Motor neuron (in vitro differentiated cells): ENCODE measurements at regions not wholly inside any gene's neighbourhood (a gene's known extent, or its start where the extent isn't known, plus 50 kb on each side); places are given as distances from the start of the nearest gene placed in this dataset.

ENCODE experiments used
- ATAC-seq, 8 experiments: fragments of 200-7000 bp; cut with Tn5 transposase; replicated peaks in 6 of 8; 2 replicates each; pipeline ENCODE4 v1.8.0; 2021; ENCODE audit warnings: mild to moderate bottlenecking in 8 of 8, moderate library complexity in 8 of 8
- H3K27ac ChIP-seq, 2 donors: fragments of 250-450 bp; sonication (Bioruptor Pico); 2 replicates each; pipeline ENCODE4 v1.9.0; 2021; ENCODE audit warnings: antibody characterized with exemption in 2 of 2, mild to moderate bottlenecking in 2 of 2, moderate library complexity in 1 of 2
- H3K4me1 ChIP-seq, 2 donors: fragments of 250-450 bp; sonication (Bioruptor Pico); replicated peaks in 1 of 2; 2 replicates each; pipeline ENCODE4 v1.6.1; 2021; ENCODE audit warnings: antibody characterized with exemption in 2 of 2, mild to moderate bottlenecking in 2 of 2, moderate library complexity in 1 of 2
- H3K4me3 ChIP-seq, 5 donors: fragments of 250-450 bp; sonication (Bioruptor Pico); 2 replicates each; pipeline ENCODE4 v1.9.0; 2021; ENCODE audit warnings: antibody characterized with exemption in 5 of 5, mild to moderate bottlenecking in 5 of 5, moderate library complexity in 4 of 5
- WGBS, 10 experiments: fragments of 450-650 bp; shearing (Covaris generic); methylation state at CpG; one replicate each; pipeline ENCODE4 v1.0.0; 2022; 5-methylcytosine and 5-hydroxymethylcytosine counted together
- in situ Hi-C, 9 experiments: fragments of 400-800 bp; cut with MboI; loops; one replicate each; pipeline ENCODE4 v1.15.0; 2021; ENCODE audit warnings: low sequenced_read_pairs in 9 of 9, low pct_unique_long_range_greater_than_20kb in 2 of 9; ENCODE audit not compliant: unreplicated experiment in 9 of 9

DNA sequence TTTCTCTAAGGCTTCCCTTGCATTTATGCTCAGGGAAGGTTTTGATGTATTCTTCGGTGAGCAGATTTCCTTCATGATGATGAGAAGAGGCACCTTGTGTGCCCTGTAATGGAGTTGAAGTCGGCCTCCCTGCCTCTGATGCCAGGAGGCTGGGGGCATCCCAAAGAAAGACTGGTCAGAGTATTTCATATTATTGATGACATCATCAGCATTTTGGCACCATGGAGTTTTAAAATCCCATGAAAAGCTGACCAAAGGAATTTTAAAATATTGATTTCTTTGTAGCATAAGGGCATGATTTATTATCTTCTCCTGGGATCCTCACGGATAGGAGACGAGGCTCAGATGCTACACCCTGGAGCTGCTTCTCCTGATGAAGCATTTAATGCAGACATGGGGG is 231.2 kb upstream of the IRX1 start:
- 17 to 80% (median 57%) methylated on average over 1 to 4 of the region's 4 CpGs; no CpG with 5 or more reads in 1 of the 10 experiments for WGBS, 10 experiments
- no peak for ATAC-seq
- in situ Hi-C loops = no loop called here
- H3K4me3 ChIP-seq = no peak overlapping the region
- H3K27ac ChIP-seq = no peak overlapping the region
- peaks cover 0 to 11% of the 10 kb centered on the region in 2 donors for H3K4me1 ChIP-seq

DNA sequence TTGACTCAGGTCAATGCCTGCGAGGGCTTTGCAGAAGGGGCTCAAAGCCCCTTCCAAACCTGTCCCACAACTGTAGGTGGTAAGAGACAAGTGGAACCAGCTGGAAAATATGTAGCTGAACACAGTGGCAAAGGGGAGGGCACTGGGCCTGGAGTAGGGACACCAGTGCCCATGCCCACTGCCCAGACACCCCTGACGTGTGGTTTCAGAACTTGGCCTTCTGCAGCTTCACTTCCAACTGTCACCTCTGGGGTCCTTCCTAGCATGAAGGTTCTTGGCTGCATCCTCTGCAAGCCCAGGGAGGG is 233.1 kb upstream of the IRX1 start:
- no peak for ATAC-seq
- no peak overlapping the region for H3K4me3 ChIP-seq
- peaks cover 0 to 15% of the 10 kb centered on the region in 2 donors for H3K4me1 ChIP-seq
- WGBS, 10 experiments = 60 to 100% (median 90%) methylated on average over 1 to 2 of the region's 2 CpGs; no CpG with 5 or more reads in 6 of the 10 experiments
- no peak overlapping the region for H3K27ac ChIP-seq
- in situ Hi-C loops = no loop called here

DNA sequence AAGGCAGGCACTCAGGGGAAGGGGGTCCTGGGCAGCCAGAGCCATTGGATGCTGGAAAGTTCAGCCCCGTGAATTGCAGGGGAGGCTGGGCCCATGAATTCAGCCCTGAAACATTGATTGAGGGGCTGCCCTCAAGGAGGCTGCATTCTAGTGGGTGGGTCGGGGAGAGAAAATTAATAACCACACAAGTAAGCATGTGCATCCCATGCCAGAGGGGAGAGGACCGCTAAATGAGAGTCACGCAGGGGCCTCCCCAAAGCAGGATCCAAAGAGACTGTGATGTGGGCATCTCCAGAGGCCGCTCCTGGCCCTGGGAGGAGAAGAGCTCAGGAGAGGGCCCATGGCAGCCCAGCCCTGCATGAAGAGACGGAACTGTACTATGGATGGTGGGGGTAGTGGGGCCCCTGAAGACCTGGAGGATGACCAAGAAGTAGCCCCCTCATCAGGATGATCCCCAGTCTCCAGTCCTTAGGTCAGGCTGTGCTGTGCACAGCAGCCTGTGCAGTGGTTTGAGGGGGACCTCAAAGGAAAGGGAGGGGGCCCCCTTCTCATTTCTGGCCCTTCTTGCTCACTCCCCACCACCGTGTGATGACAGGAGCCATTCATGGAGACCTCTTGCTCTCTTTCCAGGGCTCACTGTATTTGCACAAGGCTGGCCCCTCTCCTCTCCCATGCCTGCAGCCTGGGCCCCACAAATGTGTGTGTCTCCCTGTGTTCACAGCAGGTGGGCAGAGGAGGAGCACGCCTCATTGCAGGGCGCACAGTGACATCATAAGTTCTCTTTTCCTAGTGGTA is 233.6 kb upstream of the IRX1 start:
- Histone ChIP-seq H3K27ac (no peak overlapping the region), H3K4me1 (peaks cover 0 to 20% of the 10 kb centered on the region in 2 donors), H3K4me3 (no peak overlapping the region)
- ATAC-seq = no peak
- 12 to 97% (median 76%) methylated on average over 1 to 6 of the region's 9 CpGs; no CpG with 5 or more reads in 4 of the 10 experiments for WGBS, 10 experiments
- in situ Hi-C loops = no loop called here

DNA sequence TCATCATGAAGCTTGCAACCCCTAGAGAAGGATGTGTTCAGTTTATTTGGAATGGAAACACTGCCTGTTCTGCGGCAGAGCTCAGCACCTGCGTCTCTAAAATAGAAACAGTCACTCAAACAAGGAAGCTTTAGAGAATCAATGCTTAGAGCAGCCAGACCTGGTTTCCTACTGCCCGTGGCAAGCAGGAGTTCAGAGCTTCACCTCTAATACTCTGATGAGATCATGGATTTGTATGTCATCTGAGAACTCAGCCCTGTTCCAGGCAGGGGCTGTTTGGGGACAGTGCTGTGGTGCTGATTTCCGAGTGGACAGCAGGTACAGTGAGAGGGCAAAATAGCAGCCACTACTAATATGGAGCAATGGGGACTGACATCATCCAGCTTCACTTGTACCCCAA is 236.0 kb upstream of the IRX1 start:
- 33 to 100% (median 60%) methylated on average over 1 to 4 of the region's 4 CpGs; no CpG with 5 or more reads in 5 of the 10 experiments for WGBS, 10 experiments
- Histone ChIP-seq H3K4me1 (peaks cover 0 to 28% of the 10 kb centered on the region in 2 donors), H3K4me3 (no peak overlapping the region), H3K27ac (no peak overlapping the region)
- ATAC-seq = peak in 4 of 8 experiments; percentile 50 to 79 (median 54)
- in situ Hi-C loops = no loop called here

DNA sequence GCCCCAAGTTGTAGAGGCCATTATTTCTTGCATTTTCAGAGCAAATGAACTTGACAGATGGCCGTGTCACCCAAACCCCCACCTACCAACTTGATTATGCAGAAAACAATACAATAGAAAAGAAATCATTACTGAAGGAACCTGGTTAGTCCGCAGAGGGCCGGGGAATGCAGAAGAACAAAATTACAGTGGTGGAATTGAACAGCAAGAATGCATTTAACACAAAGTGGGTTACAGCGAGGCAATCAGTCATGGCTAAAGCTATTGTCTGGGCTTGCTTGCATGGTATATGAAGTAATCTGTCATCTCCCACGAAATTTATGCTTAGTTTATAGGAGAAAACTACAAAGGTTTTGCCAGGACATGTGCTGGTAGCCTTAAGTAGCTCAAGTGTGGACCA is 238.3 kb upstream of the IRX1 start:
- 6 to 87% (median 34%) methylated on average over 1 to 5 of the region's 5 CpGs for WGBS, 10 experiments
- ATAC-seq = peak in 5 of 8 experiments; percentile 44 to 89 (median 72)

DNA sequence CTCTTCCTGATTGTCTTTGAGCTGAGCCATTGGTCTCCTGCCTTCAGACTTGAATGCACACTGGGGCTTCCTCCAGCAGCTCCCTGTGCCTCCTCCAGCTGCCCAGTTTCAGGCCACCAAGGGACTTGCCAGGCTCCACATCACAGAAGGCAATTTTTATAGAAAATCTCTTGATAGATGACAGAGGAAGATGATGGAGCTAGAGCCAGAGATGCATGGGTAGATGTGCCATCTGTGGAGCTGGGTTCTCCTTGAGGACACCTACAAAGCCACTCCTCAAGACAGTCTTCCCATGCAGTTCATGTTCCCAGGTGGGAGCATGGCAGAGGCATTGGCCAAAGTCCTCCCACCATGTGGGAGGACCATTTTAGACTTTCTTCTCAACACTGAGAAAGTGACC is 239.6 kb upstream of the IRX1 start:
- no peak overlapping the region for H3K4me3 ChIP-seq
- in situ Hi-C loops = no loop called here
- no peak overlapping the region for H3K27ac ChIP-seq
- no peak for ATAC-seq
- peaks cover 0 to 21% of the 10 kb centered on the region in 2 donors for H3K4me1 ChIP-seq

More for the DNA sequence above, 238.3 kb upstream of the IRX1 start:
- in situ Hi-C loops = no loop called here
- no peak overlapping the region for H3K4me3 ChIP-seq
- H3K4me1 ChIP-seq = peaks cover 0 to 21% of the 10 kb centered on the region in 2 donors
- H3K27ac ChIP-seq = no peak overlapping the region

DNA sequence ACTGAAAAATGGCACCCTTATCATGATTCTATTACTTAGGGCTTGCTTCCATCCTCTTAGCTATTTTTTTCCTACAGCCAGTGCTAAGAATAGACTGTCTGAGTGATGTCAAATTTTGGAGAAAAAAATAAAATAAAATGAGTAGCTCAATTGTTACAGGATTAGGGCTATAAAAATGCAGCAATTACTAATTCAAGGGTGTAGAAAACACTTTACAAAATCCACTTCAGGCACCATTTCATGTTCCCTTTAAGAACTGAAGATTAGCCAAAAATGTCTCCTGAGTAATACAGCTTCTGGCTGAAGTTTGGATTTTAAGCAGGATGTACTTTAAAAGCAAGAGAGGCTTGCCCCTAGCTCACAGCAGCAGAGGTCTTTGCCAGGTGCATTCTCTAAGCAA is 240.5 kb upstream of the IRX1 start:
- no peak for ATAC-seq
- Histone ChIP-seq H3K27ac (no peak overlapping the region), H3K4me1 (peaks cover 0 to 21% of the 10 kb centered on the region in 2 donors), H3K4me3 (no peak overlapping the region)
- in situ Hi-C loops = no loop called here

DNA sequence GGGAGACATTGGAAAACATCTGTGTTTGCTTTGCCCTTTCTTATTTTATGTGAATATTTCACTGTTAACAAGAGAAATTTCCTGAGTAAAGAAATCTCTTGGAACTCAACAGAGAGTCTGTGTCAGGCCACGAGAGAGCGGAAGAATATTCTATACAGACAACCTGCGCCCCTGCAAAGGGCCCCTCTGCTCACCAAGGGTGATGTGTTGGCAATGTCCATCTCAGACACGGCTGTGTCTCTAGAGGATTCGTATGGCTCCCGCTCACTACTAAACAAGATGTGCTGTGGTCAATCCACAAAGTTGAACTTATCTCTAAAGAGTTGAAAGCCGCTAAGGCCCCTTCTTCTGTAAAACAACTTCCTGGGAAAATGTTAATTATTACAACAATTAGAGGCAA is 241.0 kb upstream of the IRX1 start:
- WGBS, 10 experiments = 0 to 95% (median 76%) methylated on average over 1 to 7 of the region's 7 CpGs; no CpG with 5 or more reads in 2 of the 10 experiments
- Histone ChIP-seq H3K4me1 (peaks cover 0 to 21% of the 10 kb centered on the region in 2 donors), H3K4me3 (no peak overlapping the region), H3K27ac (no peak overlapping the region)
- peak in 2 of 8 experiments; percentile 38 to 73 for ATAC-seq
- in situ Hi-C loops = no loop called here

DNA sequence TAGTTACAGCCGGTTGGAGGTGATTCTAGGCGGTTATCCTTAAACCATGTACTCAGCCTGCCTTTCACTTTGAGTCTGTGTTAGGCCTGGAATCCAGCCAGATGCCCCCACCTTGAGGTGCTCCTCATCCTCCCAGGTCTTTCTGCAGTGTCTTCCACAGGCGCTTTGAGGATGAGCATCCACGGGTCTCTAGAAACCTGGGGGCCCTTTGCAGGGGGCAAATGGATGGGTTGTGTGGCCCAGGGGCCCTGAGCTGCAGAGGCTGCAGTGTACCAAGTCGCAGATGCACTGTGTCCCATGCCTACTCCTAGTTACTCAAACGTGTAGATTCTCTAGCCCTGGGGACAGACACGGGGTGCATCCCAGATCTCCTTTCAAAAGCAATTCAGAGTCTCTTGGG is 242.1 kb upstream of the IRX1 start:
- Histone ChIP-seq H3K4me1 (peaks cover 0 to 21% of the 10 kb centered on the region in 2 donors), H3K4me3 (no peak overlapping the region), H3K27ac (no peak overlapping the region)
- no peak for ATAC-seq
- in situ Hi-C loops = no loop called here
- 0 to 100% (median 70%) methylated on average over 1 to 5 of the region's 7 CpGs; no CpG with 5 or more reads in 1 of the 10 experiments for WGBS, 10 experiments

DNA sequence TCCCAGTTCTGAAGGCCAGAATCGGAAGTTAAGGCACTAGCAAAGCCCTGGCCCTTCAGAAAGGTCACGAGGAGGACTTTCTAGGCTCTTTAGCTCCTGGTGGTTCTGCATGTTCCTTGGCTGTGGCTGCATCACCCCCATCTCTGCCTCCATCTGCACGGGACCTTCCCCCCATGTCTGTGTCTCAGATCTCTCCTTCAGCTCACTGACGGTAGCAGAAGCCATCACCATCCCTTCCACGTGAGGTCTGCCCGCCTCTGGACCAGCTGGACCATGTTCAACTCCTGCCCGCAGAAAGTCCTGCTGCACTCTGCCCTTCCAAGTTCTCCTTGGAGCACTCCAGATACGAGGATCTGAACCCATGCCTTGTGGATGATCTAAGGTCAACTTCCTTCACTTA is 242.9 kb upstream of the IRX1 start:
- 13 to 100% (median 53%) methylated on average over 2 to 7 of the region's 8 CpGs; no CpG with 5 or more reads in 3 of the 10 experiments for WGBS, 10 experiments
- in situ Hi-C loops = no loop called here
- no peak for ATAC-seq
- Histone ChIP-seq H3K27ac (no peak overlapping the region), H3K4me1 (peaks cover 0 to 19% of the 10 kb centered on the region in 2 donors), H3K4me3 (no peak overlapping the region)

DNA sequence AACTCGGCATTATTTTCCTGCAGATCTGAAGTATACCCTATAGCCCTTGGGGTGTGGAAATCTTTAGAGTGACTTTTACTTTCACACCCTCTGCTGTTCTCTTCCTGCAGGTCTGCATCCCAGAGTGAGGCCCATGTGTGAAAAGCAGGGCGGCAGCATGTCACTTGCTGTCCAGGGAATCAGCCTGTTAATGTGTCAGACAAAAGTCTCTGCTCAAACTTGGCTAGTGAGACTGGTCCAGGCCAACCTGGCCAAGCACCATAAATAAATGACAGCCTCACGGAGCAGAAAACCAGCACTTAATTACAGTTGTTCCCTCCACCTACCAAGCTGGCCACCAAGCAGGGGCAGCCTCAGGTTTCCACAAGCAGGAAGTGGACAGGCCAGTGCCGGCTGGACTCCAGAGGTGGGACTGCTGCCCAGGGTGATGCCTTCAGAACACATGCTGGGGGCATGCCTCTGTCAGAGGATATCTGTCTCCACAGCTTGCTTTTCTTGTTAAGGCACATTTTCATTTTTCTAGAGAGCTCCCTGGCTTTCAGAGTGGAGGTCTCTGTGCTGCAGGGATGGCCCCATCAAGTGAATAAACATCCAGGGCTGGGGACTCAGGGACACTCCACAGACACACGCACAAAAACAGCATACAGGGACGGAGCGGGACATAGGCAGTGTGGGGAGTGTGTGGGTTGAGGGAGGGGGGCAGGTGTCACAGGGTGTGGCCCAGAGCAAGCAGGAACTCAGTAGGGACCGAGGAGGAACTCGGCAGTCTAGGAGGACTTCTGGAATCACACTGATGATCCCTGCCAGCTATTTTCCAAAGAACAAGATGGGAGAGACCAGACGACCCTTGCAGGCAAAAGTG is 243.8 kb upstream of the IRX1 start:
- in situ Hi-C loops = no loop called here
- no peak overlapping the region for H3K27ac ChIP-seq
- no peak for ATAC-seq
- WGBS, 10 experiments = 0 to 100% (median 66%) methylated on average over 1 to 7 of the region's 10 CpGs
- no peak overlapping the region for H3K4me3 ChIP-seq
- peaks cover 0 to 10% of the 10 kb centered on the region in 2 donors for H3K4me1 ChIP-seq

DNA sequence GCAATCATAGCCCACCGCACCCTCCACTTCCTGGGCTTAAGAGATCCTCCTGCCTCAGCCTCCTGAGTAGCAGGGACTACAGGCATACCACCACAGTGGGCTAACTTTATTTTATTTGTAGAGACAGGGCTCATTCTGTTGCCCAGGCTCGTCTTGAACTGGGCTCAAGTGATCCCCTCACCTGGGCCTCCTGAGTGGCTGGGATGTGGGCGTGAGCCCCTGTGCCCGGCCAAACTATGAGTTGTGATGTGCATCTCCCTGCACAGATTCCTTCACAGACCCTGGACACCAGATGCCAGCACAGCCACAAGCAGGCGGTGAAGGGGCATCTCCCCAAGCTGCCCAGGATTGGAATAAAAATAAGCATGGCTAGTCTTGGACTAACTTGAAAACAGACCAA is 244.9 kb upstream of the IRX1 start:
- 0 to 100% (median 70%) methylated on average over 1 to 2 of the region's 5 CpGs; no CpG with 5 or more reads in 2 of the 10 experiments for WGBS, 10 experiments
- no peak overlapping the region for H3K4me3 ChIP-seq

DNA sequence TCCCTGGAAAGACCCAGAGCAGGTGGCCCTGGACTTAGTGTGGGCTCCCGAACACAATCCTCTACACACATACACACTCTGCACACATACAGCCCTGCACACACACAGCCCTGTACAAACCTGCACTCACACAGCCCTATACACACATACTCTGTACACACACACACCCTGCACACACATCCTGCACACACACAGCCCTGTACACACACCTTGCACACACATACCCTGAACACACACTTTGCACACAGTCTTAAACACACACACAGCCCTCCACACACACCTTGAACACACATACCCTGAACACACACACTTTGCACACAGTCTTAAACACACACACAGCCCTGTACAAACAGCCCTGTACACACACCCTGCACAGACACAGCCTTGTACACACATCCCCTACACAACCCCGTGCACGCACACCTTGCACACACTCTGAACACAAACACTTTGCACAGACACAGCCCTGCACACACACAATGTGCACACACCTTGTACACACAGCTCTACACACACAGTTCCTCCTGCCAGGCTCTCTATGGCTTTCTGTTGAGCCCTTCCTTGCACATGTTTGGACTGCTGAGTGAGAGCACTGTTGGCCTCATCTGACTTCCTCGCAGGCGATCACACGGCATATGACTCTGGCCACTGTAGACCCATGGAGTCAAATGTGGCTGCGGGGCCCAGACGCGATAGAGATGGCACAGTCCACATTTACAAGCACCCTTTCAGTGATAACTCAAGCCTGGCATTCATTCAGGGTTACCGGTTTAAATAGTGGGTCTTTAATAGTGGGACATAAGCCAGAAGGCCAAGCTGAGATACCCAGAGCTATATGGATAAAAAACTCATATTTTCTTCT is 245.7 kb upstream of the IRX1 start:
- Histone ChIP-seq H3K4me3 (no peak overlapping the region), H3K27ac (no peak overlapping the region), H3K4me1 (no peaks in the 10 kb centered on the region)
- in situ Hi-C loops = no loop called here
- 0 to 100% (median 85%) methylated on average over 1 to 6 of the region's 10 CpGs; no CpG with 5 or more reads in 1 of the 10 experiments for WGBS, 10 experiments
- no peak for ATAC-seq

More for the DNA sequence above, 244.9 kb upstream of the IRX1 start:
- in situ Hi-C loops = no loop called here
- Histone ChIP-seq H3K27ac (no peak overlapping the region), H3K4me1 (no peaks in the 10 kb centered on the region)
- no peak for ATAC-seq
